RWPE2 (cell line): ENCODE measurements at regions not wholly inside any gene's neighbourhood (a gene's known extent, or its start where the extent isn't known, plus 50 kb on each side); places are given as distances from the start of the nearest gene placed in this dataset.
A peak's percentile ranks its signal among the peaks of the same experiment; 100 is the strongest.

Experiments
- ATAC-seq: fragments of 200-7000 bp; cut with Tn5 transposase; 3 replicates; pipeline ENCODE4 v1.9.1; 2021; ENCODE audit warnings: low read depth
- DNase-seq: peaks from one replicate; pipeline ENCODE4 v3.0.0-alpha.2; 2020; ENCODE audit warnings: low spot score
- H3K27ac ChIP-seq: fragments of 450-650 bp; 2 replicates; pipeline ENCODE4 v1.5.1; 2017; ENCODE audit warnings: mild to moderate bottlenecking; ENCODE audit not compliant: poor library complexity, severe bottlenecking
- H3K27me3 ChIP-seq: fragments of 250-450 bp; sonication (Bioruptor Pico); 2 replicates; pipeline ENCODE4 v1.5.1; 2021; ENCODE audit warnings: mild to moderate bottlenecking, moderate library complexity; ENCODE audit not compliant: insufficient read depth, poor library complexity, severe bottlenecking
- H3K36me3 ChIP-seq: fragments of 250-450 bp; sonication (Bioruptor Pico); 2 replicates; pipeline ENCODE4 v1.5.1; 2020; ENCODE audit warnings: low read depth, mild to moderate bottlenecking, moderate library complexity
- H3K4me1 ChIP-seq: fragments of 250-450 bp; sonication (Bioruptor Pico); 2 replicates; pipeline ENCODE4 v1.5.1; 2021; ENCODE audit warnings: mild to moderate bottlenecking, moderate library complexity; ENCODE audit not compliant: insufficient read depth, poor library complexity, severe bottlenecking
- H3K4me3 ChIP-seq: fragments of 250-450 bp; sonication (Bioruptor Pico); 2 replicates; pipeline ENCODE4 v1.5.1; 2021; ENCODE audit warnings: mild to moderate bottlenecking, moderate library complexity; ENCODE audit not compliant: severe bottlenecking
- H3K9me3 ChIP-seq: fragments of 250-450 bp; sonication (Bioruptor Pico); 2 replicates; pipeline ENCODE4 v1.5.1; 2021; ENCODE audit warnings: mild to moderate bottlenecking, moderate library complexity; ENCODE audit not compliant: severe bottlenecking
- CTCF ChIP-seq: fragments of 450-650 bp; IDR thresholded peaks from one replicate; pipeline ENCODE4 v1.5.1; 2017; ENCODE audit warnings: mild to moderate bottlenecking, moderate library complexity; ENCODE audit not compliant: poor library complexity, severe bottlenecking

- H3K4me3 ChIP-seq = no peak overlapping the region
- no peak for ATAC-seq
- H3K4me1 ChIP-seq = no peaks in the 10 kb centered on the region
- no peaks in the 10 kb centered on the region for H3K9me3 ChIP-seq
- H3K27me3 ChIP-seq = no peaks in the 10 kb centered on the region
- H3K36me3 ChIP-seq = no peaks in the 10 kb centered on the region
- DNase-seq = no peak
- TF ChIP-seq CTCF = no peak
- H3K27ac ChIP-seq = no peak overlapping the region
Observed at GRCh38 chr5:12109075-12109688, 204.9 kb upstream of the CTNND2 start.

GRCh38 chr5:12102151-12102550, 197.9 kb upstream of the CTNND2 start:
- H3K27me3 ChIP-seq = no peaks in the 10 kb centered on the region
- H3K27ac ChIP-seq = no peak overlapping the region
- no peak for ATAC-seq
- H3K4me1 ChIP-seq = no peaks in the 10 kb centered on the region
- no peak for TF ChIP-seq CTCF
- no peak overlapping the region for H3K4me3 ChIP-seq
- no peaks in the 10 kb centered on the region for H3K36me3 ChIP-seq
- no peak for DNase-seq
- H3K9me3 ChIP-seq = no peaks in the 10 kb centered on the region

GRCh38 chr5:12100542-12100941, 196.3 kb upstream of the CTNND2 start:
- no peak overlapping the region for H3K27ac ChIP-seq
- no peaks in the 10 kb centered on the region for H3K36me3 ChIP-seq
- H3K27me3 ChIP-seq = no peaks in the 10 kb centered on the region
- peak; percentile 23 for TF ChIP-seq CTCF
- DNase-seq = no peak
- no peak for ATAC-seq
- H3K4me1 ChIP-seq = no peaks in the 10 kb centered on the region
- no peaks in the 10 kb centered on the region for H3K9me3 ChIP-seq
- no peak overlapping the region for H3K4me3 ChIP-seq

- ATAC-seq (no peak), DNase-seq (no peak)
- H3K4me1 ChIP-seq = no peaks in the 10 kb centered on the region
- H3K9me3 ChIP-seq = no peaks in the 10 kb centered on the region
- no peak for TF ChIP-seq CTCF
- no peak overlapping the region for H3K4me3 ChIP-seq
- H3K36me3 ChIP-seq = no peaks in the 10 kb centered on the region
- no peak overlapping the region for H3K27ac ChIP-seq
- H3K27me3 ChIP-seq = no peaks in the 10 kb centered on the region
Observed at GRCh38 chr5:12099296-12099695, 195.1 kb upstream of the CTNND2 start.

- H3K9me3 ChIP-seq = no peaks in the 10 kb centered on the region
- ATAC-seq = peak; percentile 23; the same call in 1 of the 3 replicates
Observed at GRCh38 chr5:12095808-12096281, 191.6 kb upstream of the CTNND2 start.

More at GRCh38 chr5:12095808-12096281, 191.6 kb upstream of the CTNND2 start:
- H3K27ac ChIP-seq = no peak overlapping the region
- no peaks in the 10 kb centered on the region for H3K27me3 ChIP-seq
- H3K4me1 ChIP-seq = no peaks in the 10 kb centered on the region
- DNase-seq = no peak
- H3K36me3 ChIP-seq = no peaks in the 10 kb centered on the region
- TF ChIP-seq CTCF = no peak
- no peak overlapping the region for H3K4me3 ChIP-seq
